HEK293 (cell line): ENCODE measurements at regions not wholly inside any gene's neighbourhood (a gene's known extent, or its start where the extent isn't known, plus 50 kb on each side); places are given as distances from the start of the nearest gene placed in this dataset.

Source experiments
- BCL6B ChIP-seq: fragments of 450-650 bp; formaldehyde crosslinking; IDR thresholded peaks from 2 replicates; pipeline ENCODE4 v1.5.1; 2017; ENCODE audit warnings: missing biosample characterization, missing genetic modification characterization
- CTCF ChIP-seq: fragments of 450-650 bp; formaldehyde crosslinking; IDR thresholded peaks from 2 replicates; pipeline ENCODE4 v1.5.1; 2016; ENCODE audit warnings: missing biosample characterization, missing genetic modification characterization
- ZNF138 ChIP-seq: fragments of 450-650 bp; formaldehyde crosslinking; IDR thresholded peaks from 2 replicates; pipeline ENCODE4 v1.5.1; 2016; ENCODE audit warnings: missing biosample characterization, missing genetic modification characterization, borderline replicate concordance
- ZNF621 ChIP-seq: fragments of 450-650 bp; formaldehyde crosslinking; IDR thresholded peaks from 2 replicates; pipeline ENCODE4 v1.5.1; 2017; ENCODE audit warnings: missing biosample characterization, missing genetic modification characterization

GRCh38 chr6:19662911-19663310, 174.3 kb upstream of the ID4 start:
- TF ChIP-seq BCL6B (tag by site-specific recombination) (no peak), ZNF621 (tag by site-specific recombination) (no peak), ZNF138 (tag by site-specific recombination) (no peak), CTCF (no peak)
